ENCODE measurements at regions not wholly inside any gene's neighbourhood (a gene's known extent, or its start where the extent isn't known, plus 50 kb on each side); places are given as distances from the start of the nearest gene placed in this dataset.
A peak's percentile ranks its signal among the peaks of the same experiment; 100 is the strongest.
"Not testable (repeated sequence)": the region's sequence is repeated elsewhere in the genome, so short reads cannot be mapped to it uniquely, and the experiment has no call there.

DNA sequence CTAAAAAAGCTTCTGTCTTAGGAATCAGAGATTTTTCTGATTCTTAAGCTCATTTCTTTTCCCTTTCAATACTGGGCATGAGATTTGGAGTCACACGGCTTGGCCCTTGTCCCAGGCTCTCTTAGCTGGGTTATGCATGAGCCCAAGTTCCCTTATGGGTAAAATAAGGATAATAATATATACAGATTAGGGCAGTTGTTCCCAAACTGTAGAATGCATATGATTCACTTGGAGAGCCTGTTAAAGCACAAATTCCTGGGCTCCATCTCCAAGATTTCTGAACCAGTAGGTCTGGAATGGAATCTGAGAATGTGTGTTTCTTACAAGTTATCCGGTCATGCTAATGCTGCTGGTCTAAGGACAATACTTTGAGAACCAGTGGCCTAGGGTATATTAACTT is 154.0 kb downstream of the REEP3 start:
- peak in 6 of 58 donors; percentile 1 to 15 (median 6) for DNase-seq

DNA sequence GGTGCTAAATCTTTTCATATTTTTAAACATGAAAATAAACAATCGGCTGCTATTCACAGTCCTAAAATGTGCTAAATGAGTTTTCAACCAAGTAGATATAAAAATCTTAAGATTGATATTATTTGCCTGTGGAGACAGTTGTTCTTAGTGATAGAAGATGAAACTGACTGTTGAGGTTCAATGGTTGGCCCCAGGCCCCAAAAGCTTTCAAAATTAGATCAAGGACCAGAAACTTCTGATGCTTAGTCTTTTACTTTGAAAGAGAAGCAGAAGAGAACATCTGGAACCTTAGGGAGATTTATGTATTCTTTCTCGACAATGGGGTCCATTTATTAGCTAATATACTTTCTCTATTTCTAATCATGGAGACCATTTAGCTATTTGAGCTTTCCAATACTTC is 155.8 kb downstream of the REEP3 start:
- DNase-seq = no peak

DNA sequence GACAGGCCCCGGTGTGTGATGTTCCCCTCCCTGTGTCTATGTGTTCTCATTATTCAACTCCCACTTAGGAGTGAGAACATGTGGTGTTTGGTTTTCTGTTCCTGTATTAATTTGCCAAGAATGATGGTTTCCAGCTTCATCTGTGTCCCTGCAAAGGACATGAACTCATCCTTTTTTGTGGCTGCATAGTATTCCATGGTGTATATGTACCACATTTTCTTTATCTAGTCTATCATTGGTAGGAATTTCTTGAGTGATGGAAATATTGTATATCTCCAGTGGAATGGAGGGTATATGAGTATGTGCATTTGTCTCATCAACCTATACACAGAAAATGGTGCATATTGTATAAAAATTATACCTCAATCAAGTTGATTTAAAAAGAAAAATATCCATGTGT is 159.3 kb downstream of the REEP3 start:
- DNase-seq = not testable (repeated sequence)

DNA sequence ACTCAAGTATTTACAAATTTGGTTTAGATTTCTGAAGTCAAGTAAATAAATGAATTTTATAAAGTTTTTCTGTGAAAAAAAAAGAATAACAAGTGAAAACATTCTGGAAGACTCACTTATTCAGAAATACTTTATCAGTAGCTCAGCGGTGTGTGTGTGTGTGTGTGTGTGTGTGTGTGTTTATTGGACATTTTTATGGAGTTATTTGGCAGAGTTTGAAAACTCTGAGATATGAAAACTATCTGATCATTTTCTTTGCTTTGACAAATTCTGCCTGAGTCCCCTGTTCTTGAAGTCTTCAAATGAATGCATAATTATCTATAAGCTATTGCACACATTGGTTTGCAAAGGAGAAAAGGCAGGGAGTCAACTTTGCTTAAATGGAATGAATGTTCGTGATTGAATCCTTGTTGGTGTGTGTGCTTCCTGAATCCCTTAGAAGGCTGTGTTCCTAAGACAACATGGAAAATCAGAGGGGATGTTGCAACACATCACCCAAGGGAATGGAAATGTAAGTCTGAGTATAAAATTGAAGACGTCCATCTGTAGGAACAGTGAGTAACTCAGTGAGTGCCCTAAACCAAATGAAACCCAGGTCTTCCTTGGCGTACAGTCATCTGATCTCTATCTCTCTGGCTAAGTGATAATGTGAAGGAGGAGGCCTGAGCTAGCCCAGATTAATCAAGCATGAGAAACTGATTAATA is 160.9 kb downstream of the REEP3 start:
- no peak for DNase-seq

DNA sequence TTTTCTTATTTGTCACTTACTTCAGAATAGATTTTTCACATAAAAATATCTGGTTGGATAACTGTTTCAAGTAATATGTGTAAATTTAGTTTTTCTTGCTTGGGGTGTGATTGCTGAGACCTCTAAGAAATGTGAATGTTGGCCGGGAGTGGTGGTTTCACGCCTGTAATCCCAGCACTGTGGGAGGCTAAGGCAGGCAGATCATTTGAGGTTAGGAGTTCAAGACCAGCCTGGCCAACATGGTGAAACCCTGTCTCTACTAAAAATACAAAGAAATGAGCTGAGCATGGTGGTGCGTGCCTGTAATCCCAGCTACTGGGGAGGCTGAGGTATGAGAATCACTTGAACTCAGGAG is 161.5 kb downstream of the REEP3 start:
- DNase-seq = not testable (repeated sequence)

DNA sequence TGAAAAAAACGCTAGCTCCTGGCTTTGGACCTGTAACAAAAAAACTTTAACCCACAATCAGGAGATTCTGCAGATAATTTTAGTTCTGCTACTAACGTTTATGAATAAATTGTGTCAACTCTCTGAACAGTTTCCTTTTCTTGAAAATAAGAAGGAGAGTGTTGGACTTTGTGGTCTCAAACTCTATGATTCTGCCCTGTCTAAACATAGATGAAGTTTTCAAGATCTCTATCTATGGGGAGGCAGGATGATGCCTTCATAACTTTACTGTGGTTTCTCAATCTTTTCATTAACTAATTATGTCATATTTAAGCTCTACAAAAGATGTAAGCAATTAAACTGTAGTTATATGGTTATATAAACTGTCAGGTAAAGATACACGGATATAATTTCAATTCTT is 162.0 kb downstream of the REEP3 start:
- DNase-seq = no peak

DNA sequence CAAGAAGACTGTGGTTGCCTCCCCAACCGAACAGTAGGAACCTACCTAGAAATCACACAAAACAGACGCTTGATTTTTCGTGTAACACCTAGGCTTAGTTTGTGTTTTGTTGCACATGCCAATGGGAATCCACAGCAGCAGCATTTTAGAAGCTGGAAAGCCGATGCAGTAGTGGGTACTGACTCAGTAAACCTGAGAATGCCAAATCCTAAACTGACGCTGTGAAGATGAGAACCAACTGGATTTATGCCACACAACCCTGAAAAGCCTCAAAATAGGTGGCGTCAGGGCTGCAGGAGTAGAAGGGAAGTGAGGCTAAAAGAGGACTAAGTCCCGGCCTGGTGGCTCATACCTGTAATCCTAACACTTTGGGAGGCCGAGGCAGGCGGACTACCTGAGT is 162.5 kb downstream of the REEP3 start:
- DNase-seq = no peak

DNA sequence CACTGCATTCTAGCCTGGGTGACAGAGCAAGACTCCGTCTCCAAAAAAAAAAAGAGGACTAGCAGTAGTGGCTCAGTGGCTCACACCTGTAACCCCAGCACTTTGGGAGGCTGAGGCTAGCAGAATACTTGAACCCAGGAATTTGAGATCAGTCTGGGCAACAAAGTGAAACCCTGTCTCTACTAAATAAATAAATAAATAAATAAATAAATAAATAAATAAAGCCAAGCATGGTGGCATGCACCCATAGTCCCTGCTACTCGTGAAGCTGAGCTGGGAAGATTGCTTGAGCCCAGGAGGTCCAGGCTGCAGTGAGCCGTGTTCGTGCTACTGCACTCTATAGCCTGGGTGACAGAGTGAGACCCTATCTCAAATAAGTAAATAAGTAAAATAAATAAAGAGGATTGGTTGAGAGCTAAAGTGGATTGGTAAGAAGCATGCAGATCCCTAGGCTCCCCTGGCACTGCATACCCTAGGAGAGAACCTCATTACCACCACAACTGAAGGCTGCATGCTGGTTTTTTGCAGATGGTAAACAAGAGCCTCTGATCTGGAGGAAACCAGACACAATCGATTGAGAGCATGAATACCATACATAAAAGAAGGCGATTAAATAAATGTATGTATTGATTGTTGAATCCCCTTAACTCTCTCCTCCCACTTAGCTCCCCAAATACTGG is 163.2 kb downstream of the REEP3 start:
- DNase-seq = no peak

DNA sequence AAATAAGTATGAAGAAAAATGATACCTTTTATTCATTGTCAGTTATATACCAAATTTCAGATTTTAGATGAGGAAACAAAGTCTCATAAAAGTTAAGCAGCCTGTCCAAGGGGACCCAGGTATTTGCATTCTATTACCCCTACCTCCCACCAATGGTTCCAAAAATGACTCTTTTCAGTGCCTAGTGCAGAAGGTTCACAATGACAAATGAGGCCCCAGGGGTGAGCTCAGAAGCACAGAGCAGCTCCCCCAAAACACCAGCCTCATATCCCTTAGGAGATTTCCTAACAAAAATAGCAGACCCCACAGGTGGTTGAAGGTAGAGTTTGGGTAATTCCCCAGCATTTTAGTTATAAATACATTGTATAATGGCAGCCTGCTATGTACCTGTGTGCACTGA is 168.6 kb downstream of the REEP3 start:
- DNase-seq = no peak

DNA sequence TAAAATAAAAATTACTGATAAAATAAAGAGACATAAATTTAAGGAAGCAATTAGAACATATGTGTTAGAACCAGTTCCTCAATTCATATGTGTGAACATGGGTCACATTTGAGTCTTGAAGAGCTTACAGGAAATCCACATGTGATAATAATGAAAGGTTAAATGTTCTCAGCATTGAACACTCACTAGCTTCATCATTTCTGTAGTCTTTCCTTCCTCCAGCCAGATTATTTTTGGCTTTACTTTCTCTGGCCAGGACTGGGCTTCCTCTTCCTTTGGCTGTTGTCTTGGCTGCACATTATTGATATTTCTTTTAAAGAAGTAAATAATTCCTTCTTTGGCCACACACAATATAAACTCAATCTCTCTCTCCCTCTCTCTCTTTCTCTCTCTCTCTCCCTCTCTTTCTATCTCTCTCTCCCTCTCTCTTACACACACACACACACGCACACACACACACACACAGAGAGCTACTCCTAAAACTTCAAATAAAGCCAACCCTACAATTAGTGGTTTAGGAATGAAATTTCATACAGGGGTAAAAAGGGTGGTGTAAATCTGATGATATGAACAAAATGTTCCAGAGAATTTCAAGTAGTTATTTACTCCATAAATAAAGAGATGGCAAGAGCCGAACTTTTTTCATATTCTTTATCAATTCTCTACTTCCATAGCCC is 171.2 kb downstream of the REEP3 start:
- no peak for DNase-seq

DNA sequence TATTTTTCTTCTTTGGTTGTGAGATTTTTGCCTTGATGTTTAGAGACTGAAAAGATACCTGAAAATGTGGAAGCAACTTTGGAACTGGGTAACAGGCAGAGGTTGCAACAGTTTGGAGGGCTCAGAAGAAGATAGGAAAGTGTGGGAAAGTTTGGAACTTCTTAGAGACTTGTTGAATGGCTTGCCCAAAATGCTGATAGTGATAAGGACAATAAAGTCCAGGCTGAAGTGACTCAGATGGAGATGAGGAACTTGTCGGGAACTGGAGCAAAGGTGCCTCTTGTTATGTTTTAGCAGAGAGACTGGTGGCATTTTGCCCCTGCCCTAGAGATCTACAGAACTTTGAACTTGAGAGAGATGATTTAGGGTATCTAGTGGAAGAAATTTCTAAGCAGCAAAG is 171.8 kb downstream of the REEP3 start:
- not testable (repeated sequence) for DNase-seq

DNA sequence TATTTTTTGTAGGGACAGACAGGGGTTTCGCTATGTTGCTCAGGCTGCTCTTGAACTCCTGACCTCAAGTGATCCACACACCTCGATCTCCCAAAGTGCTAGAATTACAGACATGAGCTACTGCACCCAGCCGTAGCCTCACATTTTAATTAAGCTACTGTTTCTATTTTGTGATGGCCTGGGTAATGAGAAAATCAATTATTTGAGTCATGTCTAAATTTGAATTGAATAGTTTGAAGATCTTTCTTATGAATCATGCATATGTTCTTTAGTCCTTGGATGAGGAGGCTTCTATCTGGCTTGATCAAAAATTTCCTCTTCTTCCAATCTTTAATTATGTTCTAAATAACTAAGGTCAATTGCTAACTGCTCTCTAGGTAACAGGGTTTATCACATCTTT is 175.0 kb downstream of the REEP3 start:
- DNase-seq = no peak

DNA sequence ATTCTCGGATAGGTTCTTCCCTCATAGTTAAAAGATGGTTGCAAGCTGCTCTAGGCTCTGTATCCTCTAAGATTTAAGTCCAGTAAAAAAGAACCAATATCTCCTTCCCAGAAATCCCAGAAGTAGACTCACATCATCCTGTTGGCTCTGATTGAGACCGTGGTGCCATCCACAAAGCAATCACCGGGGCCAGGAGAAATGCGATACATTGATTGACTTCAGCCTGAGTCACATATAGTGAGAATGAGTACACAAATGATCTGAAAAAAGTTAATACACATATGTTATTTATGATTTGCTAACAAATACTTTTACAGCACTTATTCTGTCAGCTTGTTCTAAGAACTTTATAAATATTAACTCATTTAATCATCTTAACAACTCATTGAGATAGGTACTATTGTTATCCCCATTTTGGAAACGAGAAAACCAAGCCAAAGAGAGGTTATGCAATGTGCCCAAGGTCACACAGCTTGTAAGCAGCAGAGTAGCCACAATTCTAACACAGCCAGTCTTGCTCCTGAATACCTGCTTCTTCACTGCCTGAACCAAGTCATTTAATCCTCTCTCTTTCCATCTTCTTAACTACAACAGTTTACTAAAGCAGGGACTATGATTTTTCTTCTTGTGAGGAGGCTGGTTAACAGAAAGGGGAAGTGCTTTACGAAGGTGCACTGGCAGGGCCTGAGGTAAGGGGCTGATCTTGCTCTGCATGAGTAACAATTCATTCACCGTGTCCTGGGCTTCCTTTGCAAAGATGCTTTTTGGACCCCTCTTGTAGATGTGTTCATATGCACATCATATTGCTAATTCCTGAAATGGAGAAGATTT is 177.0 kb downstream of the REEP3 start:
- DNase-seq = no peak

DNA sequence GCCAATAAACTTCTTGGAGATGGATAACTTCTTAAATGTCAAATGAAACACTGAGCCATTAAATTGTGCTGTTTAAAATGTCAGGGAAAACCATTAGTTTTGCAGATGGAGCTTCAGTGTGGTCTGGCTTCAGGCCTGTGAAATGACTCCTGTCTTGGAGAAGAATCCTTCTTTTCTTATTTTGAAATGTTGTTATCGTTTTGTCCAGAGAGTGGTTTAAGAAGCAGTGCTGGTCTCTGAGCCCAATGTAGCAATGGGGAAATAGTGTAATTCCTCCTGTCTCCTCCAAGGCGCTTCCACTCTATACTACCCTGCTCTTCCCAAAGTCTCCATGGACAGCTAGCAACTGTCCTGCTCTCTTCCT is 177.6 kb downstream of the REEP3 start:
- DNase-seq = no peak

DNA sequence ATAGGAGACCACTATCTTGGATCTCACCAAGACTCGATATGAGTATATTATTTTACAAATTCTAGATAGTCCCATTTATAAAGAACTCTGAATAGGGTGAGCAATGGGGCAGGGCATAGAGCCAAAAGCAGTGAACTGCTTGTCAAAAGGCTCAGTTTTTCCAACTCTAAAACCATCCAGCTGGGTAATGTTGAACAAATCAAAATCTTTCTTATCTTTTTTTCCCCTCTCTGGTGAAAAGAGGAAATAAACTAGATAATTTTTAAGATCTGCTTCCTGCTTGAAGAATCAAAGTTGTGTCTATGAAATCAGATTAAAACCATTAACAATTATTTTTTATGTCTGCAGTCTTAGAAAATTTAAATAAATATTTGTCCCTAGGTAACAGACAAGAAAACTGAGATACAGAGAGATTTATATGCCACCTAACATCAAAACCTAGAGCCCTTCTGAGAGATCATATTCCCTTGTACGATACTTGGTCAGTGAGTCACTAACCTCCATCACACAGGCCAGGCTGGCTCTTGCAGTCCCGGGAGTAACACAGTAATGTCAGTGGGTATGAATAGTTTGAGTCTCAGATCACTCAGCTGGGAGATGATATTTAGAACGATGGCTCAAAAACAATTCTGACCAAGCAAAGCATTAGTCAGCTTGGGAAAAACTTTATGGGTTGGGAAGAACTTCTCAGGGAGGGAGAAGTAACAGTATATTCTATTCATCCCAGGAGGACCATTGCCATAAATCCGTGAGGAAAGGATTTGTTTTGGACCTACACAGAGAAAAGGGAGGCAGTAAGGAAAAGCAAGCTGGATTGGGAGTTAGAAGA is 178.8 kb downstream of the REEP3 start:
- peak in 1 of 58 donors; percentile 26 for DNase-seq

DNA sequence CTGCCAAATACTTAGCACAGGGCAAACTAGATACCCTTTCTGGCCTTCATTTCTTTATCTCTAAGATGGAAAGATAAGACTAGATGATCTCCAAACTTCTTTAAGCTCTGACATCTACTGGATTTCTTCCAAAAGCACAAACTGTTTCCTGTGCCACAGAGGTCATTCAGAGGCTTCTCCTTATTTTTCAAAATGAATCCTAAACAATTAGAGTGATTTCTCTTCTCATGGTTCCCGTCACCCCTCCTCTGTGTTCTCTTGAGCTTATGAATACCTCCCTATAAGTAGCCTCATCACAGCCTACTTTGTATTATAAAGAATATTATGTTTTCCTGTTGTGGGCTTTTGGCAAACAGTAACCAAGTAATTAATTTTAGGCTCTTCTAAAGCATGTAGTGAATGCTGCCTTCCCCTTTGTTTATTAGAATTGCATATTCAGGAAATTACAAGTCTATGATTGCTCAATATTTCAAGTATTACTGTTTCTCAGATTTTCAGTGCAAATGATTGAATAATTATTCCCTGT is 179.5 kb downstream of the REEP3 start:
- no peak for DNase-seq

DNA sequence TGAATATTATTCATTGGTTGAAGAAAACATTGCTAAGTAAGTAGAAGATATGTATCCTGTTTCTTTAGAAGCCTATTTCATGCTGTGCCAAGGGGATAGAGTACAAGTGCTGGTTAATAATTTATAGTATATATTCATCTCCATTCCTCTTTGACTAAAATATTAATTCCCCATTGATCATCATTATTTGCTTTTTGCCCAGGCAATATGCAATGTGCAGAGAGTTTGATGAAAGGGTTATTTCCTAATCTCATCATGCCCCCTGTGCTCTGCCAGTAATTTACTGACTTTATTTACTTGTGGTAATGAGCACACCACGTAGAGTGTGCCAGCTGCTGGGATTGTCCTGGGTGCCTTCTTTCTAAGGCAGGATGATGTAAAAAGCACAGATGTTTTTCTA is 180.9 kb downstream of the REEP3 start:
- no peak for DNase-seq

DNA sequence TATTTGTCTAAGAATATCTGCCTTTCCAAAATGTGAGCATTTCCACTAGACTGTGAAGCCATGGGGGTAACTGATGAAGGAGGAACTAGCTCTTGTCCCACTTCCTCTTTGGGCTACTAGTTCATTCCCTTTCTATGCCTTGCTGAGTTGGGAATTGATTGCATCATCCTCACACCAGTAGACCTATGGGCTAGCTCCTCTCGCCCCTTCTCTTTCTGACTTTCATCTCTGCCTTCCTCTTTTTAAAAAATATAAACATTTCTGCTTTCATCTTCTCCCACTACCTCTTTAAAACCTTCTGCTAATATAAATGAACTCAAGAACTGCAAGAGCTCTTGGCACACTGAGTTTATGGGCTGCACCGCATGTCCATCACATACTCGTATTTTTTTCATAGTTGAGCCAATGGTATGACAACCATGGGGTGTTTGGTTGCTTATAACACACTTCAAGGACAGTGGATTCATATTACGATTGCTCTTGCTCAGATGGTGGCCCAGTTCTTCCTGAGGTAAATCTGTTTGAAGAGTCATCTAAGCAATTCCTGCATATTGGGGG is 182.0 kb downstream of the REEP3 start:
- peak in 2 of 58 donors; percentile 11 to 16 for DNase-seq

DNA sequence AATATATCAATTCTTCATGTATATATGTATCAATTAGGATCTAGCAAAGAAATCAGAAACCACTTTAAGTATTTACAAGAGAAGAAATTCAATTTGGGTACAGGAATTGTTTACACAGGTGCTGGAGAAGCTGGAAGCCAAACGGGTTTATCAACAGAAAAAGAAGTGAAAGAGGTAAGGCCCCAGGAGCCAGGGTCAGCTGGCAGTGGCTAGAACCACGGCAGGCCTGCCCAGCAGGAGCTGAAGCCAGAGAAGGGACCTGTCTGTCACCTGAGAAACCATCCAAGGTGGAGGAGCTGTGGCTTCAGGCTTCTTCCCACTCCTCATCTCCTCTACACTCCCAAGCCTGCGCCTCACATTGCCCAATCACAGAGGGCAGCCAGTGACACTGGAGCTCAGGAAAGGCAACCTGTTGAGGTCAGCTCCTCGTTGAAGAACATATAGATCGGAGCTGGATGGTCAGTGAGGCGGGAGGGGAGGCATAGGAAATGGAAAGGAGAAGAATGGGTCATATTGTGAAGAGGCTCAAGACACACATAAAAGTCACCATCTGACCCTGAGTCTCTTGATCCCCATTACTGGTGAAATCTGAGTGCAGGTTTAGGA is 182.6 kb downstream of the REEP3 start:
- DNase-seq = no peak

Measured in anterior cingulate cortex (tissue), 58 donors.